ENCODE measurements at regions not wholly inside any gene's neighbourhood (a gene's known extent, or its start where the extent isn't known, plus 50 kb on each side); places are given as distances from the start of the nearest gene placed in this dataset.

GRCh38 chrX:110954428-110955100, 141.4 kb upstream of the PAK3 start:
- TF ChIP-seq CTCF (conservative IDR thresholded peaks at IDR 0.05; ENCODE audit: low read depth, low read length) (no peak), POLR2A (IDR thresholded peaks at IDR 0.05; ENCODE audit: low read depth, low read length) (no peak), NFE2L2 (IDR thresholded peaks at IDR 0.05; ENCODE audit: low read depth, low read length) (no peak), RCOR1 (IDR thresholded peaks at IDR 0.05; ENCODE audit: insufficient replicate concordance, low read length) (no peak), RAD21 (IDR thresholded peaks at IDR 0.05; ENCODE audit: low read length) (no peak), USF2 (IDR thresholded peaks at IDR 0.05; ENCODE audit: low read depth, low read length) (no peak), FOS (IDR thresholded peaks at IDR 0.05; ENCODE audit: low read depth, low read length) (no peak), MXI1 (IDR thresholded peaks at IDR 0.05; ENCODE audit: borderline replicate concordance, low read depth, low read length) (no peak), SMC3 (IDR thresholded peaks at IDR 0.05; ENCODE audit: low read depth, low read length) (no peak), CEBPB (IDR thresholded peaks at IDR 0.05; ENCODE audit: low read depth, low read length) (no peak), BHLHE40 (IDR thresholded peaks at IDR 0.05; ENCODE audit: low read depth, low read length) (no peak), RFX5 (IDR thresholded peaks at IDR 0.05; ENCODE audit: low read depth, low read length) (no peak)
